Adrenal gland (tissue), 5 donors: ENCODE measurements at regions not wholly inside any gene's neighbourhood (a gene's known extent, or its start where the extent isn't known, plus 50 kb on each side); places are given as distances from the start of the nearest gene placed in this dataset.

Source experiments
- POLR2A ChIP-seq, 2 donors: fragments of 450-650 bp; IDR thresholded peaks; one replicate each; pipeline ENCODE4 v1.6.1; 2017; ENCODE audit warnings: antibody characterized with exemption in 2 of 2, mild to moderate bottlenecking in 2 of 2, moderate library complexity in 1 of 2
- TF ChIP-seq, protein P1 (sequence below), 6 experiments: fragments of 450-650 bp in 4 of 6; fragments of 200-600 bp in 2 of 6; sonication (generic) in 1 of 6; IDR thresholded peaks; 1 replicate in 5 of 6; 2 replicates in 1 of 6; pipeline versions ENCODE4 v1.5.1 to v1.8.0; 2016 to 2021; ENCODE audit warnings: antibody characterized with exemption in 6 of 6, mild to moderate bottlenecking in 2 of 6, moderate library complexity in 1 of 6
- donor health status: DM: no; HTN: no; CAD: no.

DNA sequence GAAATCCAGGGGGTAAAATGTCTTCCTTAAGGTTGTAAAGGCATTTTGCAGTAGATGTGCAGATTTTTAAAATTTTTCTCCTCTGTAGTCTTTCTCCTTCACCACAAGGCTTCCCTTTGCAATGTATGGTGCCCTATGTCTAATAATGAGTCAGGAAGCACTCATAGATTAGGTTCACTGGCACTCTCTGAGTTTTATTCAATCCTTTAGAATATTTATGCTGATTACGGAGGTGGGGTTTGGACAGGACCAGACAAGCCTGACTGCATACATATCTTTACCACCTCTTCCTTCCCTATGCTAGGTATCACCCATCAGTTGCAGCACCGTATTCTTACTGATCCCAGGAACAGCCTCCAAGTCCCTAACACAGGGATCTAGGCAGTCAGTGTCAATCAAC is 99.5 kb downstream of the NEDD1 start:
- TF ChIP-seq POLR2A (IDR thresholded peaks at IDR 0.05) = no peak
- TF ChIP-seq, protein P1, sequence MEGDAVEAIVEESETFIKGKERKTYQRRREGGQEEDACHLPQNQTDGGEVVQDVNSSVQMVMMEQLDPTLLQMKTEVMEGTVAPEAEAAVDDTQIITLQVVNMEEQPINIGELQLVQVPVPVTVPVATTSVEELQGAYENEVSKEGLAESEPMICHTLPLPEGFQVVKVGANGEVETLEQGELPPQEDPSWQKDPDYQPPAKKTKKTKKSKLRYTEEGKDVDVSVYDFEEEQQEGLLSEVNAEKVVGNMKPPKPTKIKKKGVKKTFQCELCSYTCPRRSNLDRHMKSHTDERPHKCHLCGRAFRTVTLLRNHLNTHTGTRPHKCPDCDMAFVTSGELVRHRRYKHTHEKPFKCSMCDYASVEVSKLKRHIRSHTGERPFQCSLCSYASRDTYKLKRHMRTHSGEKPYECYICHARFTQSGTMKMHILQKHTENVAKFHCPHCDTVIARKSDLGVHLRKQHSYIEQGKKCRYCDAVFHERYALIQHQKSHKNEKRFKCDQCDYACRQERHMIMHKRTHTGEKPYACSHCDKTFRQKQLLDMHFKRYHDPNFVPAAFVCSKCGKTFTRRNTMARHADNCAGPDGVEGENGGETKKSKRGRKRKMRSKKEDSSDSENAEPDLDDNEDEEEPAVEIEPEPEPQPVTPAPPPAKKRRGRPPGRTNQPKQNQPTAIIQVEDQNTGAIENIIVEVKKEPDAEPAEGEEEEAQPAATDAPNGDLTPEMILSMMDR (IDR thresholded peaks at IDR 0.05) = no peak
